DOHH2 (cell line): ENCODE measurements at regions not wholly inside any gene's neighbourhood (a gene's known extent, or its start where the extent isn't known, plus 50 kb on each side); places are given as distances from the start of the nearest gene placed in this dataset.

Source experiments
- H3F3A ChIP-seq: fragments of 200-600 bp; sonication (generic), shearing (Covaris generic); 2 replicates; pipeline ENCODE4 v1.6.0; 2016; ENCODE audit warnings: antibody characterized with exemption, mild to moderate bottlenecking; ENCODE audit not compliant: control insufficient read depth, insufficient read depth
- H3K27ac ChIP-seq: fragments of 200-600 bp; sonication (generic); 2 replicates; pipeline ENCODE4 v1.5.1; 2014; ENCODE audit warnings: low read depth, mild to moderate bottlenecking, low read length, moderate library complexity
- H3K27me3 ChIP-seq: fragments of 200-600 bp; sonication (generic); 2 replicates; pipeline ENCODE4 v1.6.1; 2014; ENCODE audit warnings: mild to moderate bottlenecking, low read length, mixed read lengths; ENCODE audit not compliant: control insufficient read depth
- H3K36me3 ChIP-seq: fragments of 200-600 bp; sonication (generic); 2 replicates; pipeline ENCODE4 v1.6.1; 2014; ENCODE audit warnings: mild to moderate bottlenecking, low read length, moderate library complexity, mixed read lengths; ENCODE audit not compliant: control insufficient read depth
- H3K4me1 ChIP-seq: fragments of 200-600 bp; sonication (generic); 2 replicates; pipeline ENCODE4 v1.6.1; 2014; ENCODE audit warnings: mild to moderate bottlenecking, low read length, mixed read lengths; ENCODE audit not compliant: control insufficient read depth
- H3K4me2 ChIP-seq: fragments of 200-600 bp; sonication (generic); 2 replicates; pipeline ENCODE4 v1.6.0; 2014; ENCODE audit warnings: mild to moderate bottlenecking, low read length, moderate library complexity
- H3K4me3 ChIP-seq: fragments of 200-600 bp; sonication (generic); 2 replicates; pipeline ENCODE4 v1.5.1; 2014; ENCODE audit warnings: mild to moderate bottlenecking, low read length, mixed read lengths
- H3K79me2 ChIP-seq: fragments of 200-600 bp; sonication (generic); 2 replicates; pipeline ENCODE4 v1.6.1; 2014; ENCODE audit warnings: mild to moderate bottlenecking, low read length, mixed read lengths; ENCODE audit not compliant: control insufficient read depth
- H3K9me2 ChIP-seq: fragments of 200-600 bp; sonication (generic); replicated peaks from 2 replicates; pipeline ENCODE4 v1.6.1; 2014; ENCODE audit warnings: mild to moderate bottlenecking, low read length, mixed read lengths; ENCODE audit not compliant: control insufficient read depth
- H3K9me3 ChIP-seq: fragments of 200-600 bp; sonication (generic); 2 replicates; pipeline ENCODE4 v1.6.1; 2014; ENCODE audit warnings: antibody characterized with exemption, low read length, mixed read lengths; ENCODE audit not compliant: control insufficient read depth, insufficient read depth
- H4K20me1 ChIP-seq: fragments of 200-600 bp; sonication (generic); 2 replicates; pipeline ENCODE4 v1.6.0; 2014; ENCODE audit warnings: low read depth, mild to moderate bottlenecking, antibody characterized with exemption, low read length, moderate library complexity; ENCODE audit not compliant: control insufficient read depth, insufficient read depth
- CTCF ChIP-seq: fragments of 200-600 bp; sonication (generic); IDR thresholded peaks from one replicate; pipeline ENCODE4 v1.5.1; 2014; ENCODE audit warnings: antibody characterized with exemption, mild to moderate bottlenecking, low read depth, low read length; ENCODE audit not compliant: poor library complexity, severe bottlenecking
- EZH2phosphoT487 ChIP-seq: fragments of 200-600 bp; sonication (generic); IDR thresholded peaks from 2 replicates; pipeline ENCODE4 v1.6.1; 2017; ENCODE audit warnings: borderline replicate concordance, mild to moderate bottlenecking, antibody characterized with exemption, low read length, moderate library complexity, mixed read lengths

GRCh38 chr11:92897487-92897886 lies 72.0 kb upstream of the MTNR1B start:
- no peak overlapping the region for H3K4me2 ChIP-seq
- H3F3A ChIP-seq, result no peaks in the 10 kb centered on the region
- no peaks in the 10 kb centered on the region for H3K36me3 ChIP-seq
- no peaks in the 10 kb centered on the region for H3K27me3 ChIP-seq
- no peak overlapping the region for H3K4me3 ChIP-seq
- no peaks in the 10 kb centered on the region for H3K79me2 ChIP-seq
- no peaks in the 10 kb centered on the region for H4K20me1 ChIP-seq
- H3K4me1 ChIP-seq, result no peaks in the 10 kb centered on the region
- no peaks in the 10 kb centered on the region for H3K9me2 ChIP-seq
- TF ChIP-seq EZH2phosphoT487 (no peak), CTCF (no peak)
- no peaks in the 10 kb centered on the region for H3K9me3 ChIP-seq
- no peak overlapping the region for H3K27ac ChIP-seq

GRCh38 chr11:92902417-92902816 lies 67.0 kb upstream of the MTNR1B start:
- Histone ChIP-seq H3K36me3 (no peaks in the 10 kb centered on the region), H3K4me3 (no peak overlapping the region), H3K27me3 (no peaks in the 10 kb centered on the region), H3K9me2 (no peaks in the 10 kb centered on the region), H3F3A (no peaks in the 10 kb centered on the region), H3K27ac (no peak overlapping the region), H4K20me1 (no peaks in the 10 kb centered on the region), H3K79me2 (no peaks in the 10 kb centered on the region), H3K4me2 (no peak overlapping the region), H3K4me1 (no peaks in the 10 kb centered on the region), H3K9me3 (no peaks in the 10 kb centered on the region)
- TF ChIP-seq EZH2phosphoT487 (no peak), CTCF (no peak)

GRCh38 chr11:92907671-92908070 lies 61.8 kb upstream of the MTNR1B start:
- H3K27ac ChIP-seq, result no peak overlapping the region
- H3K27me3 ChIP-seq, result no peaks in the 10 kb centered on the region
- no peaks in the 10 kb centered on the region for H3K9me3 ChIP-seq
- no peaks in the 10 kb centered on the region for H3K9me2 ChIP-seq
- H3K36me3 ChIP-seq, result no peaks in the 10 kb centered on the region
- TF ChIP-seq CTCF (no peak), EZH2phosphoT487 (no peak)
- no peak overlapping the region for H3K4me3 ChIP-seq
- no peaks in the 10 kb centered on the region for H3F3A ChIP-seq
- H3K79me2 ChIP-seq, result no peaks in the 10 kb centered on the region
- H4K20me1 ChIP-seq, result no peaks in the 10 kb centered on the region
- H3K4me2 ChIP-seq, result no peak overlapping the region
- H3K4me1 ChIP-seq, result no peaks in the 10 kb centered on the region

- H3K4me2 ChIP-seq, result no peak overlapping the region
- no peaks in the 10 kb centered on the region for H3K36me3 ChIP-seq
- H3K9me3 ChIP-seq, result no peaks in the 10 kb centered on the region
- TF ChIP-seq CTCF (no peak), EZH2phosphoT487 (no peak)
- no peaks in the 10 kb centered on the region for H3F3A ChIP-seq
- no peaks in the 10 kb centered on the region for H3K79me2 ChIP-seq
- H3K27me3 ChIP-seq, result no peaks in the 10 kb centered on the region
- no peak overlapping the region for H3K27ac ChIP-seq
- H4K20me1 ChIP-seq, result no peaks in the 10 kb centered on the region
- no peaks in the 10 kb centered on the region for H3K9me2 ChIP-seq
- no peaks in the 10 kb centered on the region for H3K4me1 ChIP-seq
- no peak overlapping the region for H3K4me3 ChIP-seq
These were observed 60.2 kb upstream of the MTNR1B start for GRCh38 chr11:92909214-92909613.
